ENCODE measurements at regions not wholly inside any gene's neighbourhood (a gene's known extent, or its start where the extent isn't known, plus 50 kb on each side); places are given as distances from the start of the nearest gene placed in this dataset.

GRCh38 chr4:22090661-22091351 is 142.2 kb upstream of the KCNIP4 start:
- peak; percentile 63 for DNase-seq (ENCODE audit: low read depth)
- H3K4me3 ChIP-seq (ENCODE audit: low read depth, low read length) = no peak overlapping the region
- TF ChIP-seq CTCF (IDR thresholded peaks at IDR 0.05; ENCODE audit: insufficient read depth, low read length) = no peak

DNA sequence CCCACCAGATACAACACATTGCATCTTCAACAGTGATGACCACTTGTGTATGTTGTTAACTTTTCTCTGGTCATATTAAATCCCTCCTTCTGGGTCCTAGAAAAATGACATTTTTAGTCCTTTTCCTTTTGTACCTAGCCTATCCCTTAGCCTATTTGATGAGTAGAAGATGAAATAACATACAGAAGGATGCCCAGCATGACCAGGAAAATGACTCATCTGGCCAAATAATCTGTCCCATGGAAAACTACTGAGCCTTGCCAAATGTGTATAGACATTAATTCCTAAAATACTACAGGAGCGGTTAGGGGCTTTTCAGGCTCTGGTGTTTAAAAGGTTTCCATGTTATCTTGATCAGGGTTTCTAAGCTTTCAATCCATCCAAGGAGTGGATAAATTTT is 129.0 kb upstream of the KCNIP4 start:
- no peak for TF ChIP-seq CTCF (IDR thresholded peaks at IDR 0.05; ENCODE audit: insufficient read depth, low read length)
- no peak overlapping the region for H3K4me3 ChIP-seq (ENCODE audit: low read depth, low read length)
- DNase-seq (ENCODE audit: low read depth) = peak; percentile 17

DNA sequence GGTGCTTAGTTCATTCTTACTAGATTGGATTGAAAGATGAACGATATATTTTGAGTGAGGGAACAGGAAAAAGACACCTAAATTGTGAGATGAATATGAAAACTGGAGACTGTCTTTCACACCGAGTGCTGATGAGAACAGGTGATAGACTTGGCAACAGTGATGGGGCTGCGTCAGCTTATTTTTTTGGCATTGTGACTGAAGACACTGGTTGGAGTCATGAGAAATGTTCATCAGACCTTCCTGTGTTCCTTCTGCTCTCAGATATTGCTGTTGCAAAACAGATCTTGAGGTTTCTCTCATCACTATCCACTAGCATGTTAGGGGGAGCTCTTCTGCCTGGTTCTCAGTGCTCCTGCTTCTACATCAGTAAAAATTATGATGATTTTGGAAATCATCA is 124.2 kb upstream of the KCNIP4 start:
- no peak for TF ChIP-seq CTCF (IDR thresholded peaks at IDR 0.05; ENCODE audit: insufficient read depth, low read length)
- DNase-seq (ENCODE audit: low read depth) = no peak
- H3K4me3 ChIP-seq (ENCODE audit: low read depth, low read length) = no peak overlapping the region

DNA sequence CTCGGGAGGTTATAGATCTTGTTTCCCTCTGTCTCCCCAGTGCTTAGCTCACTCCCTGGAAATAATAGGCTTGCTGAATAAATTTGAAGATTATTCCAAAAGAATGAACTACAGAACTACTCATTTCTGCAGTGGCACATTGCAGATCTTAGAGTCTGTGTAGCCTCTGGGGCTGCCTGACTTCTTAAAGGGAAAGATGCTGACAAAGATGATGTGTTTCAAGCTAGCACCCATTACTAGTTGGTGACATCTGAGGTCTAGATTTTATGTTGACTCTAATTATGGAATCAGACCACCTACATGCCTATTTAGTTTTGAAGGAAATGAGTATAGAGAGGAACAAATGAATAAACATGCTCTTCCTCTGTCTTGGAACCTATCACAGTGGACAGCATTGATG is 123.7 kb upstream of the KCNIP4 start:
- no peak overlapping the region for H3K4me3 ChIP-seq (ENCODE audit: low read depth, low read length)
- TF ChIP-seq CTCF (IDR thresholded peaks at IDR 0.05; ENCODE audit: insufficient read depth, low read length) = no peak
- DNase-seq (ENCODE audit: low read depth) = no peak

DNA sequence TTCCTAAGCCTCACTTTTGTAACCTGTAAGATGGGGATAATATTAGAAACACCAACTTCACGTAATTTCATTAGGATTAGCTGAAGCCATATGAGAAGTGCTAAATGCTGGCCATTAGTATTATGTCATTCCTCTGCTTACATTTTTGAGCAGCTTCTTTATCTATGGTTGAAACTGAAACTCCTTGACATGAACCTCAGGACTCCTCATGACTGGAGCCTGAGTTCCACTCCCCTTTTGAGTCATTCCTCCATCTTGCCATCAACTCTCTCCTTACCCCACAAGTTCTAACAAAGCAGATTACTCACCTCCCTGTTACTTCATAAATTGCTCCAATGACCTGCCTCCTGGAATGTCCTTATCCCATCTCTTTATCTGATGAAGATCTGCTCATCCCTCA is 123.2 kb upstream of the KCNIP4 start:
- peak; percentile 35 for DNase-seq (ENCODE audit: low read depth)
- TF ChIP-seq CTCF (IDR thresholded peaks at IDR 0.05; ENCODE audit: insufficient read depth, low read length) = no peak
- H3K4me3 ChIP-seq (ENCODE audit: low read depth, low read length) = no peak overlapping the region

- no peak for DNase-seq (ENCODE audit: low read depth)
These were observed 121.7 kb upstream of the KCNIP4 start for GRCh38 chr4:22070256-22070655.

More at GRCh38 chr4:22070256-22070655, 121.7 kb upstream of the KCNIP4 start:
- no peak for TF ChIP-seq CTCF (IDR thresholded peaks at IDR 0.05; ENCODE audit: insufficient read depth, low read length)
- H3K4me3 ChIP-seq (ENCODE audit: low read depth, low read length) = no peak overlapping the region
